ENCODE measurements at regions not wholly inside any gene's neighbourhood (a gene's known extent, or its start where the extent isn't known, plus 50 kb on each side); places are given as distances from the start of the nearest gene placed in this dataset.

GRCh38 chr7:119888251-119888650, 384.7 kb upstream of the KCND2 start:
- no peaks in the 10 kb centered on the region for H3K27me3 Mint-ChIP-seq (ENCODE audit: insufficient read depth, unreplicated experiment)
- Histone ChIP-seq H3K4me3 (ENCODE audit: low read depth, low read length) (no peak overlapping the region), H3K4me1 (no peaks in the 10 kb centered on the region), H3K36me3 (ENCODE audit: control insufficient read depth, insufficient read depth, low read length) (no peaks in the 10 kb centered on the region), H3K27me3 (replicated peaks; ENCODE audit: control insufficient read depth, insufficient read depth, low read length) (no peaks in the 10 kb centered on the region), H3K9me3 (no peaks in the 10 kb centered on the region)
- no peaks in the 10 kb centered on the region for H3K4me1 Mint-ChIP-seq (ENCODE audit: low read depth, unreplicated experiment)
- TF ChIP-seq, protein P1, sequence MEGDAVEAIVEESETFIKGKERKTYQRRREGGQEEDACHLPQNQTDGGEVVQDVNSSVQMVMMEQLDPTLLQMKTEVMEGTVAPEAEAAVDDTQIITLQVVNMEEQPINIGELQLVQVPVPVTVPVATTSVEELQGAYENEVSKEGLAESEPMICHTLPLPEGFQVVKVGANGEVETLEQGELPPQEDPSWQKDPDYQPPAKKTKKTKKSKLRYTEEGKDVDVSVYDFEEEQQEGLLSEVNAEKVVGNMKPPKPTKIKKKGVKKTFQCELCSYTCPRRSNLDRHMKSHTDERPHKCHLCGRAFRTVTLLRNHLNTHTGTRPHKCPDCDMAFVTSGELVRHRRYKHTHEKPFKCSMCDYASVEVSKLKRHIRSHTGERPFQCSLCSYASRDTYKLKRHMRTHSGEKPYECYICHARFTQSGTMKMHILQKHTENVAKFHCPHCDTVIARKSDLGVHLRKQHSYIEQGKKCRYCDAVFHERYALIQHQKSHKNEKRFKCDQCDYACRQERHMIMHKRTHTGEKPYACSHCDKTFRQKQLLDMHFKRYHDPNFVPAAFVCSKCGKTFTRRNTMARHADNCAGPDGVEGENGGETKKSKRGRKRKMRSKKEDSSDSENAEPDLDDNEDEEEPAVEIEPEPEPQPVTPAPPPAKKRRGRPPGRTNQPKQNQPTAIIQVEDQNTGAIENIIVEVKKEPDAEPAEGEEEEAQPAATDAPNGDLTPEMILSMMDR (IDR thresholded peaks at IDR 0.05; ENCODE audit: insufficient read depth in 1 of 2, low read depth in 1 of 2, low read length in 1 of 2, severe bottlenecking in 1 of 2, unreplicated experiment in 1 of 2), result no peak
- no peak overlapping the region for H3K27ac Mint-ChIP-seq (ENCODE audit: unreplicated experiment)
- H3K9me3 Mint-ChIP-seq (ENCODE audit: unreplicated experiment), result no peaks in the 10 kb centered on the region
- ChIA-PET POLR2A (no interaction called here), CTCF (no interaction called here)
- H3K36me3 Mint-ChIP-seq (ENCODE audit: insufficient read depth, unreplicated experiment), result no peaks in the 10 kb centered on the region
- DNase-seq, result no peak
- H3K4me3 Mint-ChIP-seq (ENCODE audit: unreplicated experiment), result no peak overlapping the region
- intact Hi-C loops (cut with micrococcal nuclease; ENCODE audit: unreplicated experiment), result no loop called here
- BruUV-seq (replicated peaks), result no TSS peak

DNA sequence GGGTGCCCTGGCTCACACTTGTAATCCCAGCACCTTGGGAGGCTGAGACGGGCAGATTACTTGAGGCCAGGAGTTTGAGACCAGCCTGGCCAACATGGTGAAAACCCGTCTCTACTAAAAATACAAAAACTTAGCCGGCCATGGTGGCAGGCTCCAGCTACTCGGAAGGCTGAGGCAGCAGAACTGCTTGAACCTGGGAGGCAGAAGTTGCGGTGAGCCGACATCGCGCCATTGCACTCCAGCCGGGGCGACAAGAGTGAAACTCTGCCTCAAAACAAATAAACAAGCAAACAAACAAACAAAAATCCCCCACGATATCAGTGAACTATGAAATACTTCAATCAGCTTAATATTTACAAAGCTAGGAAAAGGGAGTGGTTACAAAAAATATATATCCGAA, 382.3 kb upstream of the KCND2 start:
- Histone ChIP-seq H3K4me1 (no peaks in the 10 kb centered on the region), H3K4me3 (ENCODE audit: low read depth, low read length) (no peak overlapping the region), H3K27me3 (replicated peaks; ENCODE audit: control insufficient read depth, insufficient read depth, low read length) (no peaks in the 10 kb centered on the region), H3K9me3 (no peaks in the 10 kb centered on the region), H3K36me3 (ENCODE audit: control insufficient read depth, insufficient read depth, low read length) (no peaks in the 10 kb centered on the region)
- Mint-ChIP-seq H3K27ac (ENCODE audit: unreplicated experiment) (no peak overlapping the region), H3K36me3 (ENCODE audit: insufficient read depth, unreplicated experiment) (no peaks in the 10 kb centered on the region), H3K4me3 (ENCODE audit: unreplicated experiment) (no peak overlapping the region), H3K4me1 (ENCODE audit: low read depth, unreplicated experiment) (no peaks in the 10 kb centered on the region), H3K9me3 (ENCODE audit: unreplicated experiment) (no peaks in the 10 kb centered on the region), H3K27me3 (ENCODE audit: insufficient read depth, unreplicated experiment) (no peaks in the 10 kb centered on the region)
- DNase-seq, result no peak
- ChIA-PET POLR2A (no interaction called here), CTCF (no interaction called here)
- no TSS peak for BruUV-seq (replicated peaks)
- TF ChIP-seq, protein P1 (IDR thresholded peaks at IDR 0.05; ENCODE audit: insufficient read depth in 1 of 2, low read depth in 1 of 2, low read length in 1 of 2, severe bottlenecking in 1 of 2, unreplicated experiment in 1 of 2), result no peak
- intact Hi-C loops (cut with micrococcal nuclease; ENCODE audit: unreplicated experiment), result no loop called here

GRCh38 chr7:119895320-119895719, 377.7 kb upstream of the KCND2 start:
- BruUV-seq (replicated peaks), result no TSS peak
- Histone ChIP-seq H3K27me3 (replicated peaks; ENCODE audit: control insufficient read depth, insufficient read depth, low read length) (no peaks in the 10 kb centered on the region), H3K4me1 (no peaks in the 10 kb centered on the region), H3K9me3 (peaks cover 4% of the 10 kb centered on the region; the same call in 1 of the 2 replicates), H3K4me3 (ENCODE audit: low read depth, low read length) (no peak overlapping the region), H3K36me3 (ENCODE audit: control insufficient read depth, insufficient read depth, low read length) (no peaks in the 10 kb centered on the region)
- H3K27me3 Mint-ChIP-seq (ENCODE audit: insufficient read depth, unreplicated experiment), result no peaks in the 10 kb centered on the region
- H3K27ac Mint-ChIP-seq (ENCODE audit: unreplicated experiment), result no peak overlapping the region
- intact Hi-C loops (cut with micrococcal nuclease; ENCODE audit: unreplicated experiment), result no loop called here
- ChIA-PET POLR2A (no interaction called here), CTCF (no interaction called here)
- H3K9me3 Mint-ChIP-seq (ENCODE audit: unreplicated experiment), result no peaks in the 10 kb centered on the region
- no peaks in the 10 kb centered on the region for H3K4me1 Mint-ChIP-seq (ENCODE audit: low read depth, unreplicated experiment)
- TF ChIP-seq, protein P1 (IDR thresholded peaks at IDR 0.05; ENCODE audit: insufficient read depth in 1 of 2, low read depth in 1 of 2, low read length in 1 of 2, severe bottlenecking in 1 of 2, unreplicated experiment in 1 of 2), result no peak
- H3K36me3 Mint-ChIP-seq (ENCODE audit: insufficient read depth, unreplicated experiment), result no peaks in the 10 kb centered on the region
- no peak for DNase-seq
- H3K4me3 Mint-ChIP-seq (ENCODE audit: unreplicated experiment), result no peak overlapping the region

All from Caco-2 (cell line).